ENCODE measurements at regions not wholly inside any gene's neighbourhood (a gene's known extent, or its start where the extent isn't known, plus 50 kb on each side); places are given as distances from the start of the nearest gene placed in this dataset.

DNA sequence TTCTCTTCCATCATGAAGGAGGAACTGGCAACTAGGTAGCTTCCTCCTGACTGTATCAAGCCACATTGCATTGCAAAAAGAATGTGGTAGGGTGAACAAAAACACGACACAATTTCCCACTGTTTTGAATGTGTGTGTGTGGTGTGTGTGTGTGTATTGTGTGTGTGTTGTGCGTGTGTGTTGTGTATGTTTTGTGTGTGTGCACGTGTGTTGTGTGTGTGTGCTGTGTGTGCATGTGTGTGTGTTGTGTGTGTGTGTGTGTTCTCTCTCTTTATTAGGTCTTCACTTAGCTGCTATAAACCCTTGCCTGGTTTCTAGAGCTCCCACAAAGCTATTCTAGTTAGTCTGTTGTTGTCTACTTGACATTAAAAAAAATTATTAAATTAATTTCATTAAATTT, 550.0 kb upstream of the GYPC start:
- Mint-ChIP-seq H3K27me3 (ENCODE audit: unreplicated experiment) (no peaks in the 10 kb centered on the region), H3K9me3 (ENCODE audit: unreplicated experiment) (no peaks in the 10 kb centered on the region), H3K4me3 (ENCODE audit: unreplicated experiment) (no peak overlapping the region), H3K27ac (ENCODE audit: unreplicated experiment) (no peak overlapping the region), H3K4me1 (ENCODE audit: unreplicated experiment) (no peaks in the 10 kb centered on the region), H3K36me3 (ENCODE audit: low read depth, unreplicated experiment) (no peaks in the 10 kb centered on the region)
- TF ChIP-seq, protein P1, sequence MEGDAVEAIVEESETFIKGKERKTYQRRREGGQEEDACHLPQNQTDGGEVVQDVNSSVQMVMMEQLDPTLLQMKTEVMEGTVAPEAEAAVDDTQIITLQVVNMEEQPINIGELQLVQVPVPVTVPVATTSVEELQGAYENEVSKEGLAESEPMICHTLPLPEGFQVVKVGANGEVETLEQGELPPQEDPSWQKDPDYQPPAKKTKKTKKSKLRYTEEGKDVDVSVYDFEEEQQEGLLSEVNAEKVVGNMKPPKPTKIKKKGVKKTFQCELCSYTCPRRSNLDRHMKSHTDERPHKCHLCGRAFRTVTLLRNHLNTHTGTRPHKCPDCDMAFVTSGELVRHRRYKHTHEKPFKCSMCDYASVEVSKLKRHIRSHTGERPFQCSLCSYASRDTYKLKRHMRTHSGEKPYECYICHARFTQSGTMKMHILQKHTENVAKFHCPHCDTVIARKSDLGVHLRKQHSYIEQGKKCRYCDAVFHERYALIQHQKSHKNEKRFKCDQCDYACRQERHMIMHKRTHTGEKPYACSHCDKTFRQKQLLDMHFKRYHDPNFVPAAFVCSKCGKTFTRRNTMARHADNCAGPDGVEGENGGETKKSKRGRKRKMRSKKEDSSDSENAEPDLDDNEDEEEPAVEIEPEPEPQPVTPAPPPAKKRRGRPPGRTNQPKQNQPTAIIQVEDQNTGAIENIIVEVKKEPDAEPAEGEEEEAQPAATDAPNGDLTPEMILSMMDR (IDR thresholded peaks at IDR 0.05; ENCODE audit: unreplicated experiment), result no peak
- no peak for DNase-seq (ENCODE audit: low spot score)

DNA sequence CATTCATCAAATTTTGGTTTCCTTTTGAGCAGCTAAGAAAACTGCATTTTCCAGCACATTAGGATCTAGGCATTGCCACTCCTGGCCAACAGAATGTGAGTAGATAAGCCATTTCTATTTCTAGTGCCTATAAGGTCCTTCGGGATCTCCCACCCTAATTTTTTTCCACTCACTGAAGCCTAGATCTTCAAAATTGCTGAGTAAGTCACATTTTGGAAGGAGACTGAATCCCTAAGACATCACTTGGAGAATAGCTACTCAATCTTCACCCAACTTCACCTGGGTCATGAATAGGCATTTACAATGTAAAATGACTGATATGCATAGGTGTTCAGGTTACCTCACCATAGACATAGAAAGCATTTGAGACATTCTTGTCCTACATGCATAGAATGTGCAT, 548.1 kb upstream of the GYPC start:
- DNase-seq (ENCODE audit: low spot score), result no peak
- Mint-ChIP-seq H3K4me1 (ENCODE audit: unreplicated experiment) (no peaks in the 10 kb centered on the region), H3K36me3 (ENCODE audit: low read depth, unreplicated experiment) (no peaks in the 10 kb centered on the region), H3K27ac (ENCODE audit: unreplicated experiment) (no peak overlapping the region), H3K4me3 (ENCODE audit: unreplicated experiment) (no peak overlapping the region), H3K9me3 (ENCODE audit: unreplicated experiment) (no peaks in the 10 kb centered on the region), H3K27me3 (ENCODE audit: unreplicated experiment) (no peaks in the 10 kb centered on the region)
- TF ChIP-seq, protein P1 (IDR thresholded peaks at IDR 0.05; ENCODE audit: unreplicated experiment), result no peak

DNA sequence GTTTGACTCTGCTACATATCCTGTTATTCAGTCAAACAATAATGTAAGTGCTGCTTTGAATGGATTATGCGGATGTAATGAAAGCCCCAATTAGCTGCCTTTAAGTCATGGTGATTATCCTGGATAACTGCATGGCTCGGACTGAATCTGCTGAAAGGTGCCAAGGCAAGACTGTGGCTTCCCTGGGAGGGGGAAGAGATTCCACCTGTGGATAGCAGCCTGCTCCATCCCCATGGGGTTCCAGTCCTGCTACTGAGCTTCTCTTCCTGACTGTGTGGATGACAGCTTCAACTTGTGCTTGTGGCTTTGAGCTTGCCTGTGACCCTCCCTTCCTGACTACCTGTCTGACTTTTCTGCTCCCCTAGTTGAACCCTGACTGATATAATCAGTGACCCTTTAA, 540.0 kb upstream of the GYPC start:
- DNase-seq (ENCODE audit: low spot score), result no peak
- TF ChIP-seq, protein P1 (IDR thresholded peaks at IDR 0.05; ENCODE audit: unreplicated experiment), result no peak
- H3K4me1 Mint-ChIP-seq (ENCODE audit: unreplicated experiment), result peaks cover 8% of the 10 kb centered on the region
- H3K9me3 Mint-ChIP-seq (ENCODE audit: unreplicated experiment), result no peaks in the 10 kb centered on the region
- H3K27ac Mint-ChIP-seq (ENCODE audit: unreplicated experiment), result no peak overlapping the region
- no peak overlapping the region for H3K4me3 Mint-ChIP-seq (ENCODE audit: unreplicated experiment)
- no peaks in the 10 kb centered on the region for H3K36me3 Mint-ChIP-seq (ENCODE audit: low read depth, unreplicated experiment)
- no peaks in the 10 kb centered on the region for H3K27me3 Mint-ChIP-seq (ENCODE audit: unreplicated experiment)

DNA sequence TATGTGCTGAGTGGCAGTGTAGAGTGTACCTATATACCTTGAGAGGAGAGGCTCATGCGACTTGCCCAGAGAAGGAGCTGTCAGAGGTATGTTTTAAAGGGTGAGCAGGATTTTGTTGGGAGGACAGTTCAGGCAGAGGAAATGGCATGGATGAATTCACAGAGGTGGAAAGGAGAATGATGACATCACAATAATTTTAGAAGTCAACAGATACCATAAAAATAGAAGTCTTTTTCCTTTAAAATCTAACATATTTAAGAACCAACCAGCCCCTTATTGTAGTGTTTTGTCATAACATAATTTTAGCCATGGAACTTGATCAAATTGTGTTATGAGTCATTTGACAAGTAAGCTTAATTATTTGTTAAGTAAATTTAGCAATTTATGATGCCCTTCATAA, 538.1 kb upstream of the GYPC start:
- H3K4me3 Mint-ChIP-seq (ENCODE audit: unreplicated experiment), result no peak overlapping the region
- TF ChIP-seq, protein P1 (IDR thresholded peaks at IDR 0.05; ENCODE audit: unreplicated experiment), result no peak
- peaks cover 8% of the 10 kb centered on the region for H3K4me1 Mint-ChIP-seq (ENCODE audit: unreplicated experiment)
- no peak for DNase-seq (ENCODE audit: low spot score)
- no peaks in the 10 kb centered on the region for H3K27me3 Mint-ChIP-seq (ENCODE audit: unreplicated experiment)
- no peak overlapping the region for H3K27ac Mint-ChIP-seq (ENCODE audit: unreplicated experiment)
- no peaks in the 10 kb centered on the region for H3K9me3 Mint-ChIP-seq (ENCODE audit: unreplicated experiment)
- no peaks in the 10 kb centered on the region for H3K36me3 Mint-ChIP-seq (ENCODE audit: low read depth, unreplicated experiment)

DNA sequence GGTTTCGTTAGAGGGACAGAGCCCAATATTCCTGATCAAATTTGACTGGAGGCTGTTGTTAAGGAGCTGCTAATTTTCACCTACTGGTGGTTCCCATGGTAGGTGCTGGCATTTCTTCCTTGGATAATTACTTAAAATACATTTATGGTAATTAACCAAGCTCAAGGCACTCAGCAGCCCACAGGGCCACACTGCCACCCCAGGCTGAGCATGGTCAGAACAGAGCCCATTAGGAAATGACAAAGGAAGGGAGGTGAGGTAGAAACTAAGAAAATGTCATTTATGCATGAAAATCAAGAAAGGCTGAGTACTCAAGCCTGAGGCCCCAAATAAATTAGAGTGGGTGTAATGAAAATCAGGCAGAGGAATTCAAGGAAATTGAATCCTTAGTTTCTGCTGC, 510.2 kb upstream of the GYPC start:
- no peak overlapping the region for H3K4me3 Mint-ChIP-seq (ENCODE audit: unreplicated experiment)
- no peaks in the 10 kb centered on the region for H3K27me3 Mint-ChIP-seq (ENCODE audit: unreplicated experiment)
- H3K36me3 Mint-ChIP-seq (ENCODE audit: low read depth, unreplicated experiment), result no peaks in the 10 kb centered on the region
- no peak overlapping the region for H3K27ac Mint-ChIP-seq (ENCODE audit: unreplicated experiment)
- DNase-seq (ENCODE audit: low spot score), result no peak
- TF ChIP-seq, protein P1 (IDR thresholded peaks at IDR 0.05; ENCODE audit: unreplicated experiment), result no peak
- H3K9me3 Mint-ChIP-seq (ENCODE audit: unreplicated experiment), result no peaks in the 10 kb centered on the region
- no peaks in the 10 kb centered on the region for H3K4me1 Mint-ChIP-seq (ENCODE audit: unreplicated experiment)

All from endothelial cell (in vitro differentiated cells).